Fibroblast of lung (primary cell): ENCODE measurements at regions not wholly inside any gene's neighbourhood (a gene's known extent, or its start where the extent isn't known, plus 50 kb on each side); places are given as distances from the start of the nearest gene placed in this dataset.

Experiments
- DNase-seq, 2 donors: peaks; one replicate each; pipeline versions ENCODE4 v3.0.0 to v3.0.0-alpha.2; 2010; ENCODE audit warnings: low read depth in 2 of 2
- H2AFZ ChIP-seq: 2 replicates; pipeline ENCODE4 v1.5.1; 2012; ENCODE audit warnings: low read length, control low read depth, inconsistent platforms
- H3K27ac ChIP-seq: 2 replicates; pipeline ENCODE4 v1.5.1; 2011; ENCODE audit warnings: low read length, control low read depth; ENCODE audit not compliant: insufficient read depth
- H3K27me3 ChIP-seq: 2 replicates; pipeline ENCODE4 v1.5.1; 2011; ENCODE audit warnings: mild to moderate bottlenecking, low read length; ENCODE audit not compliant: control insufficient read depth, insufficient read depth
- H3K36me3 ChIP-seq: 2 replicates; pipeline ENCODE4 v1.5.1; 2011; ENCODE audit warnings: low read length; ENCODE audit not compliant: control insufficient read depth, insufficient read depth
- H3K4me1 ChIP-seq: 2 replicates; pipeline ENCODE4 v1.5.1; 2011; ENCODE audit warnings: low read length; ENCODE audit not compliant: control insufficient read depth, insufficient read depth; ENCODE audit errors: extremely low read depth
- H3K4me2 ChIP-seq: 2 replicates; pipeline ENCODE4 v1.5.1; 2011; ENCODE audit warnings: low read length, control low read depth; ENCODE audit not compliant: insufficient read depth; ENCODE audit errors: extremely low read depth
- H3K4me3 ChIP-seq, 4 experiments: fragments of 200-600 bp in 1 of 4; sonication (generic) in 1 of 4; replicated peaks in 1 of 4; 2 replicates each; pipeline ENCODE4 v1.5.1; 2011 to 2016; ENCODE audit warnings: low read length in 4 of 4, low read depth in 3 of 4, mild to moderate bottlenecking in 3 of 4, control low read depth in 2 of 4, inconsistent platforms in 1 of 4, mixed read lengths in 1 of 4; ENCODE audit not compliant: insufficient read depth in 1 of 4; ENCODE audit errors: control extremely low read depth in 1 of 4
- H3K79me2 ChIP-seq: 2 replicates; pipeline ENCODE4 v1.5.1; 2012; ENCODE audit warnings: mild to moderate bottlenecking, low read length, inconsistent platforms; ENCODE audit not compliant: control insufficient read depth, insufficient read depth
- H3K9ac ChIP-seq: 2 replicates; pipeline ENCODE4 v1.5.1; 2011; ENCODE audit warnings: mild to moderate bottlenecking, low read length, control low read depth; ENCODE audit not compliant: insufficient read depth
- H3K9me3 ChIP-seq: 2 replicates; pipeline ENCODE4 v1.5.1; 2012; ENCODE audit warnings: low read depth, low read length; ENCODE audit not compliant: control insufficient read depth, insufficient read depth
- H4K20me1 ChIP-seq: 2 replicates; pipeline ENCODE4 v1.5.1; 2011; ENCODE audit warnings: low read length; ENCODE audit not compliant: control insufficient read depth, insufficient read depth; ENCODE audit errors: extremely low read depth
- EZH2 ChIP-seq: IDR thresholded peaks from 2 replicates; pipeline ENCODE4 v1.5.1; 2012; ENCODE audit warnings: low read length, control low read depth, mild to moderate bottlenecking; ENCODE audit errors: missing control alignments
- TF ChIP-seq, protein P1 (sequence below), 2 donors: IDR thresholded peaks in 1 of 2; conservative IDR thresholded peaks in 1 of 2; 1 replicate in 1 of 2; 2 replicates in 1 of 2; pipeline ENCODE4 v1.5.1; 2011 to 2012; ENCODE audit warnings: low read length in 2 of 2, control low read depth in 1 of 2, inconsistent platforms in 1 of 2, low read depth in 1 of 2, mild to moderate bottlenecking in 1 of 2

DNA sequence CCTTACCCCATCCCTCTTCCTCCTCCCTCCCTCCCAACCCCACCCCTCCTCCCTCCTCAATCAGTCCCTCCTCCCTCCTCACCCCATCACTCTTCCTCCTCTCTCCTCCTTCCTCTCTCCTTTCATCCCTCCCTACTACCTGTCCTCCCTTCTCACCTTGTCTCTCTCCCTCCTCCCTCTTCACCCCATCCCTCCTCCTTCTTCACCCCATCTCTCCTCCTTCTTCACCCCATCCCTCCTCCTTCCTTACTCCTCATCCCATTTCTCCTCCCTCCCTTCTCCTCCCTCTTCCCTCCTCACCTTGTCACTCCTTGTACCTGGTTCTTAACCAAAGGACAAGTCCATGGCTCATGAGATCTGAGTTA is 222.4 kb downstream of the TTLL2 start:
- Histone ChIP-seq H3K4me1 (no peaks in the 10 kb centered on the region), H3K9ac (no peak overlapping the region), H3K4me2 (no peak overlapping the region), H3K4me3 (no peak overlapping the region), H3K9me3 (no peaks in the 10 kb centered on the region), H2AFZ (no peak overlapping the region), H3K27ac (no peak overlapping the region), H3K79me2 (no peaks in the 10 kb centered on the region), H4K20me1 (no peaks in the 10 kb centered on the region), H3K27me3 (no peaks in the 10 kb centered on the region), H3K36me3 (no peaks in the 10 kb centered on the region)
- TF ChIP-seq, protein P1, sequence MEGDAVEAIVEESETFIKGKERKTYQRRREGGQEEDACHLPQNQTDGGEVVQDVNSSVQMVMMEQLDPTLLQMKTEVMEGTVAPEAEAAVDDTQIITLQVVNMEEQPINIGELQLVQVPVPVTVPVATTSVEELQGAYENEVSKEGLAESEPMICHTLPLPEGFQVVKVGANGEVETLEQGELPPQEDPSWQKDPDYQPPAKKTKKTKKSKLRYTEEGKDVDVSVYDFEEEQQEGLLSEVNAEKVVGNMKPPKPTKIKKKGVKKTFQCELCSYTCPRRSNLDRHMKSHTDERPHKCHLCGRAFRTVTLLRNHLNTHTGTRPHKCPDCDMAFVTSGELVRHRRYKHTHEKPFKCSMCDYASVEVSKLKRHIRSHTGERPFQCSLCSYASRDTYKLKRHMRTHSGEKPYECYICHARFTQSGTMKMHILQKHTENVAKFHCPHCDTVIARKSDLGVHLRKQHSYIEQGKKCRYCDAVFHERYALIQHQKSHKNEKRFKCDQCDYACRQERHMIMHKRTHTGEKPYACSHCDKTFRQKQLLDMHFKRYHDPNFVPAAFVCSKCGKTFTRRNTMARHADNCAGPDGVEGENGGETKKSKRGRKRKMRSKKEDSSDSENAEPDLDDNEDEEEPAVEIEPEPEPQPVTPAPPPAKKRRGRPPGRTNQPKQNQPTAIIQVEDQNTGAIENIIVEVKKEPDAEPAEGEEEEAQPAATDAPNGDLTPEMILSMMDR (conservative IDR thresholded peaks at IDR 0.05 in 1 of 2, IDR thresholded peaks at IDR 0.05 in 1 of 2; ENCODE audit: low read depth in 1 of 2, low read length in 2 of 2): no peak
- TF ChIP-seq EZH2: no peak
- DNase-seq: no peak

DNA sequence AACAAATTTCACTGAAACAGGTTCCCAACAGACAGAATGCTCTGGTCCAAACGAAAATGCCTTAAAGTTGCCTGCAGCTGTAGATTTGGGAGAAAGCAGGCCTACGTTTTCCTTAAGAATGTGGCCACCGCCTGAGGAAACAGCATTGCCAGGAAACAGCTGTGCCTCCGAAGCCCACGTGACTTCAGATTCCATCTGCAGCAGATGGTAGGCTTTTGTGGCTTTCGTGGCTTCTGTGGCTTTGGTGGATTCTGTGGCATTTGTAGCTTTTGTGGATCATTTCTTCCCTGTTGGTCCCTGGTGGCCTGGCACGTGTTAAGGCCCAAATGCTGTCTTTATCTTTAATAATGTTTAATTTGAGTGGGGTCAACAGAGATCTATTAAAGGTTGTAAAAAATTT is 222.9 kb downstream of the TTLL2 start:
- Histone ChIP-seq H3K4me1 (no peaks in the 10 kb centered on the region), H3K9ac (no peak overlapping the region), H3K4me2 (no peak overlapping the region), H3K36me3 (no peaks in the 10 kb centered on the region), H2AFZ (no peak overlapping the region), H3K9me3 (no peaks in the 10 kb centered on the region), H4K20me1 (no peaks in the 10 kb centered on the region), H3K27me3 (no peaks in the 10 kb centered on the region), H3K27ac (no peak overlapping the region), H3K79me2 (no peaks in the 10 kb centered on the region), H3K4me3 (no peak overlapping the region)
- TF ChIP-seq EZH2: no peak
- TF ChIP-seq, protein P1 (conservative IDR thresholded peaks at IDR 0.05 in 1 of 2, IDR thresholded peaks at IDR 0.05 in 1 of 2; ENCODE audit: low read depth in 1 of 2, low read length in 2 of 2): no peak
- peak; percentile 4 to 43 for DNase-seq

DNA sequence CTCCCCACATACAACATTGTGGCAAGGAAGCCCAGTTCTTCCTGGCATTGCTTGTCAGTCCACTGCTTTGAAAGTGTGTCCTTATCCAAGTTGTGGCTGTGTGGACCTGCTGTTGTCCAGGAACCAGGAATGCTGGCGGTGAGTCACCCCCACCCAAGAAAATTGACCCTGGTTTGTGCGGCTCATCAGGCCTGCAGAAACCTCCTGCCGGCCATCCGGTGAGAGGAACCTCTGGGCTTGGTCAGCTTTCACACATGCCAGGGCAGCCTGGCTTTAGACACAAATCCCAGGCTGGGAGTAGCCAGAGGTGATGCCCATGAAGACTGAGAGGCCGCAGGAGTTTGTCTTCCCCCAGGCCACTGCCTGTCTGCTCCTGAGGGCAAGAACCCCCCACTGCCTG is 223.6 kb downstream of the TTLL2 start:
- Histone ChIP-seq H3K9ac (no peak overlapping the region), H3K27ac (no peak overlapping the region), H3K4me2 (no peak overlapping the region), H3K4me3 (no peak overlapping the region), H3K79me2 (no peaks in the 10 kb centered on the region), H3K27me3 (no peaks in the 10 kb centered on the region), H3K9me3 (no peaks in the 10 kb centered on the region), H2AFZ (no peak overlapping the region), H4K20me1 (no peaks in the 10 kb centered on the region), H3K4me1 (no peaks in the 10 kb centered on the region), H3K36me3 (no peaks in the 10 kb centered on the region)
- DNase-seq: peak in 1 of 2 donors; percentile 21
- no peak for TF ChIP-seq EZH2
- TF ChIP-seq, protein P1 (conservative IDR thresholded peaks at IDR 0.05 in 1 of 2, IDR thresholded peaks at IDR 0.05 in 1 of 2; ENCODE audit: low read depth in 1 of 2, low read length in 2 of 2): no peak
